Mesothelial cell of epicardium (in vitro differentiated cells): ENCODE measurements at regions not wholly inside any gene's neighbourhood (a gene's known extent, or its start where the extent isn't known, plus 50 kb on each side); places are given as distances from the start of the nearest gene placed in this dataset.

Source experiments
- DNase-seq, 2 experiments: peaks; one replicate each; pipeline ENCODE4 v3.0.0; 2021; ENCODE audit warnings: low spot score in 2 of 2; ENCODE audit not compliant: unreplicated experiment in 2 of 2
- H3K27ac Mint-ChIP-seq: 2 replicates; pipeline ENCODE4 v1.8.0; 2021; ENCODE audit warnings: mixed read lengths
- H3K27me3 Mint-ChIP-seq: 2 replicates; pipeline ENCODE4 v1.8.0; 2021; ENCODE audit warnings: low read depth, mixed read lengths
- H3K36me3 Mint-ChIP-seq: 2 replicates; pipeline ENCODE4 v1.8.0; 2021; ENCODE audit warnings: mixed read lengths
- H3K4me1 Mint-ChIP-seq: 2 replicates; pipeline ENCODE4 v1.8.0; 2021; ENCODE audit warnings: mixed read lengths
- H3K4me3 Mint-ChIP-seq: 2 replicates; pipeline ENCODE4 v1.8.0; 2021; ENCODE audit warnings: mild to moderate bottlenecking, moderate library complexity, mixed read lengths
- H3K9me3 Mint-ChIP-seq: 2 replicates; pipeline ENCODE4 v1.8.0; 2021; ENCODE audit warnings: mixed read lengths
- CTCF ChIP-seq: fragments of 200-600 bp; sonication (generic); IDR thresholded peaks from one replicate; pipeline ENCODE4 v1.5.0; 2021; ENCODE audit warnings: antibody characterized with exemption; ENCODE audit not compliant: unreplicated experiment

DNA sequence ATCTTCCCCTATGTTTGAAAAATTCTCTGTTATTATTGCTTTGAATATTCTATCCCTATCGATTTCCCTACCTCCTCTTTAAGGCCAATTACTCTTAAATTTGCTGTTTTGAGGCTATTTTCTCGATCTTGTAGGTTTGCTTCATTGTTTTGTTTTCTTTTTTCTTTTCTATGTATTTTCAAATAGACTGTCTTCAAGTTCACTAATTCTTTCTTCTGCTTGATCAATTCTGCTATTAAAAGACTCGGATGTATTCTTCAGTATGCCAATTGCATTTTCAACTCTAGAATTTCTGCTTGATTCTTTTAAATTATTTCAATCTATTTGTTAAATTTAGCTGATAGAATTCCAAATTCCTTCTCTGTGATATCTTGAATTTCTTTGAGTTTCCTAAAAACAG is 144.0 kb upstream of the NANOGP8 start:
- DNase-seq = no peak
- Mint-ChIP-seq H3K27me3 (no peaks in the 10 kb centered on the region), H3K27ac (no peak overlapping the region), H3K9me3 (peaks cover 48% of the 10 kb centered on the region), H3K4me3 (no peak overlapping the region), H3K36me3 (peaks cover 39% of the 10 kb centered on the region), H3K4me1 (no peaks in the 10 kb centered on the region)
- TF ChIP-seq CTCF = no peak

DNA sequence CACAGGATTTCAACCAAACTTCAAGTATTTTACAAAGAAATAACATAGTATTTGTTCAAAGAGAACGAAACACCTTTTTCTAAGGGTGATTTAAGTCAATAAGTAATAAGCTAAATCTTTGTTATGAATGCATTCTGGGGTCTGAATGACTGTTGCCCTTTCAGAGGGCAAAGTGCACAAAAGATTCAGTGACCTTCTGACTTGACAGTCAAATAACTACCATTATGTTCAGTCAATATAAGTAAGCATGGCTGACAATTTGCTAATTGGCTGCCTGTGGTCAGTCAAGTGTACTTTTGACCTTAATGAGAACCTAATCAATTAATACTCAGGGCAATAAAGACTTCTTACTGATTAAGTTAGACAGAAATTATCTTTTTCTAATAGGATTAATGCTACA is 133.1 kb upstream of the NANOGP8 start:
- Mint-ChIP-seq H3K27ac (peak overlapping the region; percentile 43), H3K36me3 (peaks cover 2% of the 10 kb centered on the region)
- no peak for DNase-seq

DNA sequence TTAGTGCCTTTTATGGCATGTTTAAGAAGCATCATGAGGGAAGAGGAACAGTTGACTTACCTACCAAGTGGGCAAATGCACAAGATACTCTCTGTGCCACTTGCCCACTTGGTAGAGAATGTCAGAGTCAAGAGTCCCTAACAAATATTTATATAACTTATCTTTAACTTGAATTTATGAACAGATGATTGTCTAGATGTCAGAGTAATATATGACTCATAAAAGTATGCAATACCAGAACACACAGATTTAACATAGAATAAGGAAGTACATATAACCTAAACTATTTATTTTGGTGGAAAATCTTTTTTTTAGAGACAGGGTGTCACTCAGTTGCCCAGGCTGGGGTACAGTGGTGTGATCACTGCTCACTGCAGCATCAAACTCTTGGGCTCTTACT is 130.0 kb upstream of the NANOGP8 start:
- no peak for TF ChIP-seq CTCF
- Mint-ChIP-seq H3K27ac (no peak overlapping the region), H3K4me1 (peaks cover 52% of the 10 kb centered on the region), H3K36me3 (peaks cover 2% of the 10 kb centered on the region), H3K27me3 (no peaks in the 10 kb centered on the region), H3K9me3 (peaks cover 4% of the 10 kb centered on the region), H3K4me3 (no peak overlapping the region)
- DNase-seq = no peak

More for the DNA sequence above, 133.1 kb upstream of the NANOGP8 start:
- Mint-ChIP-seq H3K4me3 (no peak overlapping the region), H3K4me1 (peaks cover 37% of the 10 kb centered on the region), H3K9me3 (peaks cover 4% of the 10 kb centered on the region), H3K27me3 (no peaks in the 10 kb centered on the region)
- no peak for TF ChIP-seq CTCF

GRCh38 chr15:35211240-35211902 is 126.3 kb upstream of the NANOGP8 start:
- Mint-ChIP-seq H3K4me3 (no peak overlapping the region), H3K36me3 (peaks cover 2% of the 10 kb centered on the region), H3K27ac (peak overlapping the region; percentile 73), H3K27me3 (no peaks in the 10 kb centered on the region), H3K9me3 (peaks cover 4% of the 10 kb centered on the region), H3K4me1 (peaks cover 45% of the 10 kb centered on the region)
- DNase-seq = no peak
- TF ChIP-seq CTCF = no peak

DNA sequence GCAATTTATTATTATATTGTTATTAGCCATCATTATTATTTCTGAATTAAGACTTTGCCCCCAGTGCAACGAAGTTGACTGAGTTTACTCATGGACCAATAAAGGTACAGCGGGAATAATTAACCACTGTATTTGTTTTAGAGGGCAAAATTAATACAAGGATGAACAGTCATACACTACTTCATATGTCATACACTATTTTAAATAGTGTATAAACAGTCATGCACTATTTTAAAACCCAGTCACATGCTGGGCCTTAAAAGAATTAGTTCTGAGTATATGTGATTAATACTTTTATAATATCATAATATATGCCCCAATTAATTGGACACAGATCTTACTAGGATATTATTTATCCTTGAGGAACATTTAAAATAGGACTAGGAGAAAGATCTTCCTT is 125.3 kb upstream of the NANOGP8 start:
- no peak overlapping the region for H3K4me3 Mint-ChIP-seq
- peaks cover 4% of the 10 kb centered on the region for H3K9me3 Mint-ChIP-seq
- TF ChIP-seq CTCF = no peak
- H3K27ac Mint-ChIP-seq = no peak overlapping the region
- DNase-seq = no peak
- H3K27me3 Mint-ChIP-seq = no peaks in the 10 kb centered on the region
- peaks cover 2% of the 10 kb centered on the region for H3K36me3 Mint-ChIP-seq
- peaks cover 39% of the 10 kb centered on the region for H3K4me1 Mint-ChIP-seq

GRCh38 chr15:35209838-35210237 is 124.7 kb upstream of the NANOGP8 start:
- no peak for TF ChIP-seq CTCF
- H3K4me3 Mint-ChIP-seq = no peak overlapping the region
- H3K27me3 Mint-ChIP-seq = no peaks in the 10 kb centered on the region
- peaks cover 2% of the 10 kb centered on the region for H3K36me3 Mint-ChIP-seq
- H3K9me3 Mint-ChIP-seq = peaks cover 4% of the 10 kb centered on the region
- no peak overlapping the region for H3K27ac Mint-ChIP-seq
- no peak for DNase-seq
- H3K4me1 Mint-ChIP-seq = peaks cover 42% of the 10 kb centered on the region
